Dendritic cell treated with granulocyte-macrophage colony-stimulating factor and Interleukin-4, amounts not matched to agents 40 ng/mL and 50 ng/mL, for 4 days (primary cell): ENCODE measurements at regions not wholly inside any gene's neighbourhood (a gene's known extent, or its start where the extent isn't known, plus 50 kb on each side); places are given as distances from the start of the nearest gene placed in this dataset.
"Not testable (repeated sequence)": the region's sequence is repeated elsewhere in the genome, so short reads cannot be mapped to it uniquely, and the experiment has no call there.

Source experiments
- H3K27ac Mint-ChIP-seq: one replicate; pipeline ENCODE4 v1.8.0; 2022; ENCODE audit warnings: mild to moderate bottlenecking, mixed read lengths
- H3K27me3 Mint-ChIP-seq: one replicate; pipeline ENCODE4 v1.8.0; 2022; ENCODE audit warnings: mild to moderate bottlenecking, mixed read lengths
- H3K36me3 Mint-ChIP-seq: one replicate; pipeline ENCODE4 v1.8.0; 2022; ENCODE audit warnings: low read depth, mixed read lengths
- H3K4me1 Mint-ChIP-seq: one replicate; pipeline ENCODE4 v1.8.0; 2022; ENCODE audit warnings: low read depth, mixed read lengths
- H3K4me3 Mint-ChIP-seq: one replicate; pipeline ENCODE4 v1.8.0; 2022; ENCODE audit warnings: mild to moderate bottlenecking, moderate library complexity, mixed read lengths
- H3K9me3 Mint-ChIP-seq: one replicate; pipeline ENCODE4 v1.8.0; 2022; ENCODE audit warnings: mixed read lengths
- intact Hi-C: fragments of 100-400 bp; cut with micrococcal nuclease; formaldehyde crosslinking; loops from one replicate; pipeline ENCODE4 v1.15.0; 2022

DNA sequence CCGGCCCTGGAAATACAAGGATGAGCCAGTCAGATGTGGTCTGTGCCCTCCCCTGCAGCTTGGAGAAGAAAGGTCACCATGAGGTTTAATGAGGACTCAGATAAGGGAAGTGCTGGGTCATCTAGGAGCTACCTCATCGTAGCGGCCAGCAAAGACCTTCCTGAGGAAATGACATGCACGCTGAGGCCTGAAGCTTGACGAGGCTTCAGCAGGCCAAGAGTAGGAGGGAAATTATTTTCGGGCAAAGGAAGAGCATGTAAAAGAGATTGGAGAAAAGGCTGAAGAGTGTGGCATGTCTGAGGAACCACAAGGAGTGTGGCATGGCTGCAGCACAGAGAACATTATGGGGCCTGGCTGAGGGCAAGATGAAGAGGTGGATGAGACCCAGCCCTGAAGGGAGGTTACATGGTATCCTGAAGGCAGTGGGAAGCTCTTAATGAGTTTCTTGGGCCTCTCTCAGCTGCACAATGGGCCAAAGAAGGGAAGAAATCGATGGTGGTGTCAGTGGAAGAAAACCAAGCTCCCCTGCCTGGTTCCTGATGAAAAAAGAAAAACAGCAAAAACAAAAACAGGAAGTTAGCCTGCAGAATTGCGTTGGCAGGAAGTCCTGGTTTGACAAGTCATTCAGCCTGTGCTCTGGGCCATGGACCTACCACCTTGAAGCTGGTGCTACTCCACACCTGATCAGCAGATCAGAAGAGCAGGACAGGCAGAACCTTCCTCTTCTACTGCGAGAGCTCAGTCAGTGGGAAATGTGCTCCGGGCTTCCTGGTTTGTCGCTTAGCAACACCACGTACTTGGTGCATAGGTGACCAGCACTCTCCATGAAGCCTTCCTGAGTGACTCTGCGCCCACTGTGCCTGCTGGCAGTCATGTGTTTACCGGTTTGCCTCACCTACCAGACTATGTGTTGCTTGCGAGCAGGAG, 134.5 kb upstream of the KLF3 start:
- Mint-ChIP-seq H3K27me3 (no peaks in the 10 kb centered on the region), H3K9me3 (no peaks in the 10 kb centered on the region), H3K4me3 (peak overlapping the region; percentile 24), H3K4me1 (peaks cover 82% of the 10 kb centered on the region), H3K36me3 (no peaks in the 10 kb centered on the region), H3K27ac (peak overlapping the region; percentile 95)
- intact Hi-C loops, result no loop called here

DNA sequence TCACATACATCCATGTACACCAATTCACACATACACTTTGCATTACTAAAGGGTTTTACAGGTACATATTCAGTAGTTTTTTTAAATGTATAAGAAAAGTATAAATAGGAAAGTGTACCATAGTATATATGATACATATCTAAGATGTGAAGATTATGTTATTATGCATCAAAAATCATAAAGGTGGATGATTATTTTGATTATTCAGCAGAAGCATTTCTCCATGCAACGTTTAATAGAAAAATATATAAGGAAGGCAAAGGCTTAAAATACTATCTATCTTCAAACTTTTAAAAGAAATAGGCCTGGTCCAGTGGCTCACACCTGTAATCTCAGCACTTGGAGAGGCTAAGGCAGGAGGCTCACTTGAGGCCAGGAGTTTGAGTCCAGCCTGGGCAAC, 133.5 kb upstream of the KLF3 start:
- Mint-ChIP-seq H3K9me3 (no peaks in the 10 kb centered on the region), H3K27me3 (no peaks in the 10 kb centered on the region), H3K4me3 (no peak overlapping the region), H3K36me3 (no peaks in the 10 kb centered on the region), H3K4me1 (peaks cover 79% of the 10 kb centered on the region), H3K27ac (peak overlapping the region; percentile 82)
- intact Hi-C loops, result no loop called here

DNA sequence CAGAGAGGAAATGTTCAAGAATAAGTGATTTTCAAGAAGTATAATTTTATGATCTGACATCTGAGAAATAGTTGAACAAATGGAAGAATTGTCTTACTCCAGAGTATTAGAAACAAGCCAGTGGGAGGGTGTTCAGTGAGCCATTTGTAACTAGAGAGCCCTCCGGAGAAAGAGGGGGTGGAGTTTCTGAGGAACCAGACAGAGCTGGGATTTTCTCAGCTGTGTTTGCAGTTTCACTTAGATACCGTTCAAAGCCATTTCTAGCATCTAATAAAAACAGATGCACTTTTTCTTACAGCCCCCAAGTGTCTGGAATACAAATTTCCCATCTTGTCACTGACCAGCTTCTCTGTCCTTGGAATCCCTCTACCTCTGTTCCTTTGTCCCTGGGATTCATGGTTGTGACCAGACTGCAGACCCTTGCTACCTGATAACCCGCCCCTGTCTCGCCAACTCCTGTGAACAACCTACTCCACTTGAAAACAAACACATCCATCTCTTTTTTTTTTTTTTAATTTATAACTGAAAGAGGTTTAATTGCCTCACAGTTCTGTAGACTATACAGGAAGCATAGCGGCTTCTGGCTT, 132.8 kb upstream of the KLF3 start:
- no peak overlapping the region for H3K4me3 Mint-ChIP-seq

DNA sequence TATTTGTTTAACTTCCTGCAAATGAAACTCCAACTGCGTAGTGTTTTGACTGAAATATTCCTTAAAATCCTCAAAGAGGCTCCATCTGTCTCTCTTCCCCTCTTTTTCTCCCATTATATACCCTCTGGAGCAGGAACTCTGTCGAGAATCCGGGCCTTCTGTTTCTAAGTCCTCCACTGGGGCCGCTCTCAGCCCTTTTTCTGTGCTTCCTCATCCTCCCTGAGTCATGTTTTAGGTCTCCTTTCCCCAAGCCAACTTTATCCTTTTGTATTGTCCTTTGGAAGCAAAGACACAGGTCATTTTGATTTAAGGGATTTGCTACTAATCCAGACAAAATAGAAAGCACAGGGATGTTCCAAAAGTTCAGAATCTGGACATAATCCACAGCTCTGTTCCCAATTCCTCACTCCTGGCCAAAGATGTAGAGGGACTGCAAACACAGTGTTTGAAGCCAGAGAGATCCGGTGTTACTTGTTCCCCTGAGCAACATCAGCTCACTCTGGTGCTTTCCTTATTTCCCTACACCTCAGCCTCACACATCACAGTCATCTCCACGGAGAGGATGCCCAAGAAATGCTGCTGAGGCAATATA, 131.0 kb upstream of the KLF3 start:
- Mint-ChIP-seq H3K4me3 (no peak overlapping the region), H3K27me3 (no peaks in the 10 kb centered on the region), H3K9me3 (no peaks in the 10 kb centered on the region), H3K4me1 (peaks cover 58% of the 10 kb centered on the region), H3K27ac (peak overlapping the region; percentile 77), H3K36me3 (no peaks in the 10 kb centered on the region)
- intact Hi-C loops, result no loop called here

More for the DNA sequence above, 132.8 kb upstream of the KLF3 start:
- Mint-ChIP-seq H3K4me1 (peaks cover 73% of the 10 kb centered on the region), H3K9me3 (no peaks in the 10 kb centered on the region), H3K27me3 (no peaks in the 10 kb centered on the region), H3K27ac (peak overlapping the region; percentile 82), H3K36me3 (no peaks in the 10 kb centered on the region)
- intact Hi-C loops, result no loop called here

DNA sequence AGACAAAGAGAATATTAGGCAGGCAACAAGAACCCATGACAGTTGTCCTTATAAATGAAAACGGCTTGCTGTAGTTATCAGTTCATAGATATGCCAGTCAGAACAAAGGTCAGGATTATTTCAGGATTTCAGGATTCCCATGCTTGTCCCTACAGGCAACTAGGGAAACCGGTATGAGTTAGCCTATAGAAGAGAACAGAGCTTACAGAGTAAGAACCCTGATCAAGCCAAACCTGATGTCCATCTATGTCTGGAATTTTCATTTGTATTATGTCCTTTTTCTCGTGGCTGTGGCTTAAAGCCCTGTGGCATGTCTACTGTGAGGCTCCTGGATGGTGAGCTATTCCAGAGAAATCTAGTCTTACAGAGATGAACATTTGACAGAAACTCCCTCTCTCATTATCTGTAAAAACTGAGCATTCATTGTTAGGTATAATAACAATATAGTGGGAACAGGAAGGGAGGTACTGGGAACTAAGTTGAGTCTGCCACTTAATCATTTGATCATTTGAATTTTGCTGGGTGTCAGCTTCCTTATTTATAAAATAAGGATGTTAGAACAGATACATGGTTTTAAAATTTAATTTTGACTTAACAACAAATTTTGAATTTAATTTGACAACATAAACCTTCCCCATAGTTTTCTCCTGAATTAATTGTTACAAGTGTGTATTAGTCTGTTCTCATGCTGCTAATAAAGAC, 129.5 kb upstream of the KLF3 start:
- no peaks in the 10 kb centered on the region for H3K9me3 Mint-ChIP-seq
- H3K27me3 Mint-ChIP-seq, result no peaks in the 10 kb centered on the region
- no peak overlapping the region for H3K4me3 Mint-ChIP-seq
- intact Hi-C loops, result loop anchor here (5.0 kb wide), 1 partner anchor 38 kb away; no protein-coding TSS in a partner anchor
- H3K4me1 Mint-ChIP-seq, result peaks cover 50% of the 10 kb centered on the region
- H3K36me3 Mint-ChIP-seq, result no peaks in the 10 kb centered on the region
- peak overlapping the region; percentile 77 for H3K27ac Mint-ChIP-seq

DNA sequence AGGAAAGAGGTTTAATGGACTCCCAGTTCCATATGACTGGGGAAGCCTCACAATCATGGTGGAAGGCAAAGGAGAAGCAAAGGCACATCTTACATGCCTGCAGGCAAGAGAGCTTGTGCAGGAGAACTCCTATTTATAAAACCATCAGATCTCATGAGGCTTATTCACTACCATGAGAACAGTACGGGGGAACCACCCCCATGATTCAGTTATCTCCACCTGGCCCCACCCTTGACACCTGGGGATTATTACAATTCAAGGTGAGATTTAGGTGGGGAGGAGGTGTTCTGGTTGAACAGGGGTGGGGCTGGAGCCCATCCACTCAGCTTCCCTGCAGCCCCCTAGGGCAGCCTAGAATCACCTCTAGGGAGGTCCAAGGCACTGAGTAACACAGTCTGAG, 128.9 kb upstream of the KLF3 start:
- H3K9me3 Mint-ChIP-seq, H3K36me3 Mint-ChIP-seq, H3K27me3 Mint-ChIP-seq, H3K4me3 Mint-ChIP-seq: not testable (repeated sequence)
- H3K27ac Mint-ChIP-seq, result peak overlapping the region; percentile 77
- intact Hi-C loops, result loop anchor here (5.0 kb wide), 1 partner anchor 37 kb away; no protein-coding TSS in a partner anchor
- peaks cover 45% of the 10 kb centered on the region for H3K4me1 Mint-ChIP-seq

DNA sequence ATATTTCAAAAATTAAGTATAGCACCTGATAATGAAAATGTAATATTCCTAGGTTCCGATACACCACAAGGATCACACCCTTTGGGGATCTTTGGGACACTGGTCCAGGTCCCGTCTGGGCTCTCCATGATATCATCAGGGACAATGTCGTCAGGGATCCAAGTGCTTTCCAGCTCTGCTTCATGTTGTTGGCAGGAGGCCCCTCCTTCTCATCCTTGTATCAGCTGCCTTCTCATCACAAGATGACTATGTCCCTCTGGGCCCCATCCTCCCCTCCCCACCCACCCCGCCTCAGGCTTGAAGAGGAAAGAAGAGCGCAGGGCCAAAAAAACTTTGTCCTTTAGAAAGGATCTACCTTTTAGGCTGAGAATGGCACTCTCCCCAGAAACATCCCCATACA, 128.3 kb upstream of the KLF3 start:
- Mint-ChIP-seq H3K36me3 (no peaks in the 10 kb centered on the region), H3K4me1 (peaks cover 44% of the 10 kb centered on the region), H3K9me3 (no peaks in the 10 kb centered on the region), H3K27ac (peak overlapping the region; percentile 51), H3K4me3 (no peak overlapping the region), H3K27me3 (no peaks in the 10 kb centered on the region)
- intact Hi-C loops, result loop anchor here (5.0 kb wide), 1 partner anchor 37 kb away; no protein-coding TSS in a partner anchor

DNA sequence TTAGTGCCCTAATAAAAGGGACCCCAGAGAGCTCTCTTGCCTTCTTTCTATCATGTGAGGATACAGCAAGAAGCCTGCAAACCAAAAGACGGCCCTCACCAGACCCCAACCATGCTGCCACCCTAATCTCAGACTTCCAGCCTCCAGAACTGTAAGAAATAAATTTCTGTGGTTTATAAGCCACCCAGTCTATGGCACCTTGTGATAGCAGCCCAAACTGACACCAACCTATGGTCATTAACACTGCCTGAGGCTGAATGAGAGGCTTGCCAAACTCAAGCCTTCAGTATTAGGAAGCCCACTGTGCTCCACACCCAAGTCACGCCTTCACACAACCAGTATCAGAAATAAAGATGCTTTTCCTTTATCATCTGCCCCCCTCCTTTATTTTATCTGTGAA, 127.3 kb upstream of the KLF3 start:
- H3K4me1 Mint-ChIP-seq, result peaks cover 34% of the 10 kb centered on the region
- peak overlapping the region; percentile 51 for H3K27ac Mint-ChIP-seq
- no peaks in the 10 kb centered on the region for H3K27me3 Mint-ChIP-seq
- intact Hi-C loops, result loop anchor here (5.0 kb wide), 1 partner anchor 36 kb away; no protein-coding TSS in a partner anchor
- H3K9me3 Mint-ChIP-seq, result no peaks in the 10 kb centered on the region
- H3K36me3 Mint-ChIP-seq, result no peaks in the 10 kb centered on the region
- H3K4me3 Mint-ChIP-seq, result no peak overlapping the region

DNA sequence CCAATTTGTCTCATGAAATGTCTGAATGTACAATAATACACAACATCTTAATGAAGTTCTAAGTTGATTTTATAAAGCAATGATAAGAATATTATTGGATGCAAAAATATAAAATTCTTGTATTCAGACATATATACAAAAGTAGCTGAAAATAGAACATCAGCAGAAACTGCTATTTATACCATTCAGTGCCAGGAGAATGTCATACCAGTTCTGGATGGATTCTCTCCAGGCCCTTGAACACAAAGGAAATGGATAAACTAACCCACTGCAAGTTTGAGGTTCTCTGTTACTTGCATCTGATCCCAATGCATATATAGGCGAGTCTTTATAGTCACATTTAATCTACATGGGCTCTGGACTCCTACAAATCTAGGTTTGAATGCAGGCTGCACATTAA, 126.3 kb upstream of the KLF3 start:
- intact Hi-C loops, result loop anchor here (5.0 kb wide), 1 partner anchor 35 kb away; no protein-coding TSS in a partner anchor
- Mint-ChIP-seq H3K36me3 (no peaks in the 10 kb centered on the region), H3K9me3 (no peaks in the 10 kb centered on the region), H3K4me3 (no peak overlapping the region), H3K4me1 (peaks cover 25% of the 10 kb centered on the region), H3K27me3 (no peaks in the 10 kb centered on the region), H3K27ac (no peak overlapping the region)

DNA sequence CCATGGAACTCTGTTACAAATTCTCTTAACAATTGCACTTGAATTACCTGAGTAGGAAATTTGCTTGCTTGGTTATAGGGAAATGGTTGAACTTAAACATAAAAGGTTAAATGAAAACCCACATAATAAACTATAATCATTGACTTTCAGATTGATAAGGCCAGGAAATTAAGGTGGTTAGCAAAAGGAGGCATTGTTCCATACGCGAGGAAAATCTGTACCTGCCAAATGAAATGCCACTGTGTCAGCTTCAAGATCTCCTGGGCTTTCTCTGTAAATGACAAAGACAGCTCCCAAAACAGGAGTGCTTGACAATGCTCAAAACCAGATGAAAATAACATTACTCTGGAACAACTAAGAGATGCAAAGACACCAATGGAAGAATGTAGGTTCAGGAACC, 125.5 kb upstream of the KLF3 start:
- H3K4me1 Mint-ChIP-seq, result peaks cover 17% of the 10 kb centered on the region
- no peaks in the 10 kb centered on the region for H3K36me3 Mint-ChIP-seq
- H3K4me3 Mint-ChIP-seq, result no peak overlapping the region
- intact Hi-C loops, result loop anchor here (5.0 kb wide), 1 partner anchor 34 kb away; no protein-coding TSS in a partner anchor
- H3K27ac Mint-ChIP-seq, result no peak overlapping the region
- no peaks in the 10 kb centered on the region for H3K27me3 Mint-ChIP-seq
- no peaks in the 10 kb centered on the region for H3K9me3 Mint-ChIP-seq

DNA sequence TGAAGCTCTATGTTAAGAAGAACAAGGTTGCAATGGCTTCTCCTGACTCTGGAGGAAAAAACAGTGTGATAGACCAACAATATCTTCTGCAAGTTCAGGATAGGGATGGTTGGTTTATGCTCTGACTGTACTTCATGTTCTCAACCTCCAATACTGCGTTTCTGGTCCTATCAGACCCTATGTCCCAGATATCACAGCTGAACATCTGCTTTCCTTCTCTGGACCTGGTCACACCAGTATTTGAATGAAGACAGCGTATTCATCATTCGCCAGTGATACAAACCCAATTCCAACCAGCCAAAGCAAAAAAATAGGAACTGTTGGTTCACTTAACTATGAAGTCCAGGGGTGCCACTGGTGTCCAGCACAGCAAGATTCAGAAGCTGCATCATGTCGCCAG, 124.5 kb upstream of the KLF3 start:
- no peak overlapping the region for H3K27ac Mint-ChIP-seq
- H3K36me3 Mint-ChIP-seq, result no peaks in the 10 kb centered on the region
- no peaks in the 10 kb centered on the region for H3K9me3 Mint-ChIP-seq
- H3K4me1 Mint-ChIP-seq, result peaks cover 7% of the 10 kb centered on the region
- no peak overlapping the region for H3K4me3 Mint-ChIP-seq
- no peaks in the 10 kb centered on the region for H3K27me3 Mint-ChIP-seq
- intact Hi-C loops, result loop anchor here (5.0 kb wide), 1 partner anchor 33 kb away; no protein-coding TSS in a partner anchor

DNA sequence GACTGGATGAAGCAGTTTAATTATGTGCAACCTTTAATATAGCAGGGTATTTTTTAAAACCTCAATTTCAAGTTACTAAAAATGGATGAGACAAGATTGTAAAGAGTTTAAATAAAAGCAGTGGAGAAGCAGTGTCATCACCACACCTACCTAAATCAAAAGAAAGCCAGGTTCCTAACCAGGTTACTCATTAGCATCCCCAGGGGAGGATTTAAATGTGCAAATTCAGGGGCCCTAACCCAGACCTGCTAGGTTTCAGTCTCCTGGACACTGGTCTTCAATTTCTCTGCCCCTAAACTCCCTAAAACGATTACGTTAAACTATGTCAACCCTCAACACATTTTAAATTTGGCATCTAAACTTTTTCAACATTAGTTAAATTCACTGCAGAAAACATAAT, 116.9 kb upstream of the KLF3 start:
- no peak overlapping the region for H3K27ac Mint-ChIP-seq
- no peak overlapping the region for H3K4me3 Mint-ChIP-seq
- intact Hi-C loops, result no loop called here
- H3K9me3 Mint-ChIP-seq, result no peaks in the 10 kb centered on the region
- H3K4me1 Mint-ChIP-seq, result no peaks in the 10 kb centered on the region
- H3K36me3 Mint-ChIP-seq, result no peaks in the 10 kb centered on the region
- H3K27me3 Mint-ChIP-seq, result no peaks in the 10 kb centered on the region

DNA sequence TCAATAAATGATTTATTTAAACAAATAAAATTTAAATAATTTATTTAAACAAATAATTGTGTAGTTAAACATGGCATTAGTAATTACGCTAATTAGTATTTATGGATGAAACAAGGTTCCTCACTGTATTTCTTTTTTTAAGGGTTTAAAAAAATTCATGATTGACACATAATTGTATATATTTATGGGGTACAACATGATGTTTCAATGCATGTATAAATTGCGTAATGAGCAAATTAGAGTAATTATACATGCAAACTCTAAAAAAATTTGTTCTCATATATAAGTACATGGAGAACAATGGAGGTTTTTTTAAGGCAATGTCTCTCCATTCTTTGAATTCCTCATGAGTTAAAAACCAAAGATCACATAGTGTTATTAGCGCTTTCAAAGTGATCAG, 115.7 kb upstream of the KLF3 start:
- H3K27ac Mint-ChIP-seq, result no peak overlapping the region
- intact Hi-C loops, result no loop called here
- H3K36me3 Mint-ChIP-seq, result no peaks in the 10 kb centered on the region
- H3K4me3 Mint-ChIP-seq, result no peak overlapping the region
- H3K9me3 Mint-ChIP-seq, result no peaks in the 10 kb centered on the region
- H3K4me1 Mint-ChIP-seq, result no peaks in the 10 kb centered on the region
- no peaks in the 10 kb centered on the region for H3K27me3 Mint-ChIP-seq
